ENCODE measurements at regions not wholly inside any gene's neighbourhood (a gene's known extent, or its start where the extent isn't known, plus 50 kb on each side); places are given as distances from the start of the nearest gene placed in this dataset.
"Not testable (repeated sequence)": the region's sequence is repeated elsewhere in the genome, so short reads cannot be mapped to it uniquely, and the experiment has no call there.

- Histone ChIP-seq H3K27me3 (ENCODE audit: control insufficient read depth in 2 of 2, insufficient read depth in 2 of 2, low read length in 2 of 2) (peaks cover 0 to 3% of the 10 kb centered on the region in 2 experiments), H4K20me1 (replicated peaks; ENCODE audit: control insufficient read depth, extremely low read depth, insufficient read depth, low read length) (no peaks in the 10 kb centered on the region), H3K4me2 (ENCODE audit: insufficient read depth, low read length) (no peak overlapping the region), H3K9ac (replicated peaks; ENCODE audit: extremely low read depth, insufficient read depth, low read length) (no peak overlapping the region), H3K4me3 (replicated peaks in 1 of 3; ENCODE audit: insufficient read depth in 1 of 3, low read depth in 1 of 3, low read length in 3 of 3) (no peak overlapping the region), H3K36me3 (ENCODE audit: control insufficient read depth in 2 of 2, extremely low read depth in 1 of 2, insufficient read depth in 2 of 2, low read length in 2 of 2) (no peaks in the 10 kb centered on the region), H3K4me1 (ENCODE audit: control insufficient read depth, extremely low read depth, insufficient read depth, low read length) (no peaks in the 10 kb centered on the region), H3K9me3 (replicated peaks; ENCODE audit: control insufficient read depth, insufficient read depth, low read length) (no peaks in the 10 kb centered on the region), H3K27ac (ENCODE audit: insufficient read depth, low read depth, low read length) (no peak overlapping the region), H3K9me1 (replicated peaks; ENCODE audit: control insufficient read depth, extremely low read depth, insufficient read depth, low read length) (no peaks in the 10 kb centered on the region), H3K79me2 (ENCODE audit: control insufficient read depth, insufficient read depth, low read length) (no peaks in the 10 kb centered on the region), H2AFZ (ENCODE audit: low read depth, low read length) (no peak overlapping the region)
- ChIA-PET CTCF (no interaction called here), POLR2A (no interaction called here)
- TF ChIP-seq, protein P1, sequence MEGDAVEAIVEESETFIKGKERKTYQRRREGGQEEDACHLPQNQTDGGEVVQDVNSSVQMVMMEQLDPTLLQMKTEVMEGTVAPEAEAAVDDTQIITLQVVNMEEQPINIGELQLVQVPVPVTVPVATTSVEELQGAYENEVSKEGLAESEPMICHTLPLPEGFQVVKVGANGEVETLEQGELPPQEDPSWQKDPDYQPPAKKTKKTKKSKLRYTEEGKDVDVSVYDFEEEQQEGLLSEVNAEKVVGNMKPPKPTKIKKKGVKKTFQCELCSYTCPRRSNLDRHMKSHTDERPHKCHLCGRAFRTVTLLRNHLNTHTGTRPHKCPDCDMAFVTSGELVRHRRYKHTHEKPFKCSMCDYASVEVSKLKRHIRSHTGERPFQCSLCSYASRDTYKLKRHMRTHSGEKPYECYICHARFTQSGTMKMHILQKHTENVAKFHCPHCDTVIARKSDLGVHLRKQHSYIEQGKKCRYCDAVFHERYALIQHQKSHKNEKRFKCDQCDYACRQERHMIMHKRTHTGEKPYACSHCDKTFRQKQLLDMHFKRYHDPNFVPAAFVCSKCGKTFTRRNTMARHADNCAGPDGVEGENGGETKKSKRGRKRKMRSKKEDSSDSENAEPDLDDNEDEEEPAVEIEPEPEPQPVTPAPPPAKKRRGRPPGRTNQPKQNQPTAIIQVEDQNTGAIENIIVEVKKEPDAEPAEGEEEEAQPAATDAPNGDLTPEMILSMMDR (IDR thresholded peaks at IDR 0.05; ENCODE audit: extremely low read depth in 1 of 2, insufficient read depth in 1 of 2, low read depth in 1 of 2, low read length in 2 of 2) = no peak
- TF ChIP-seq EZH2 (IDR thresholded peaks at IDR 0.05; ENCODE audit: borderline replicate concordance, low read depth, low read length, severe bottlenecking) = no peak
- no peak for TF ChIP-seq FOS (IDR thresholded peaks at IDR 0.05; ENCODE audit: borderline replicate concordance, insufficient read depth, low read length)
- TF ChIP-seq JUN (IDR thresholded peaks at IDR 0.05; ENCODE audit: borderline replicate concordance, insufficient read depth, insufficient read length, low read depth) = no peak
- no peak for TF ChIP-seq POLR2AphosphoS5 (IDR thresholded peaks at IDR 0.05; ENCODE audit: insufficient read depth, low read depth, low read length)
- TF ChIP-seq GATA2 (IDR thresholded peaks at IDR 0.05; ENCODE audit: insufficient read depth, insufficient read length, low read depth, low read length) = no peak
- TF ChIP-seq POLR2A (IDR thresholded peaks at IDR 0.05; ENCODE audit: low read depth, low read length) = no peak
- TF ChIP-seq MYC (IDR thresholded peaks at IDR 0.05; ENCODE audit: low read depth, low read length) = no peak
- TF ChIP-seq, protein P2, sequence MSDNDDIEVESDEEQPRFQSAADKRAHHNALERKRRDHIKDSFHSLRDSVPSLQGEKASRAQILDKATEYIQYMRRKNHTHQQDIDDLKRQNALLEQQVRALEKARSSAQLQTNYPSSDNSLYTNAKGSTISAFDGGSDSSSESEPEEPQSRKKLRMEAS (IDR thresholded peaks at IDR 0.05; ENCODE audit: insufficient read depth, insufficient read length) = no peak
- no peak for DNase-seq (ENCODE audit: low read depth, low spot score)
- dilution Hi-C loops (cut with MboI; ENCODE audit: extremely low pct_ligation_motif_present, low sequenced_read_pairs) (no loop called here), intact Hi-C loops (cut with micrococcal nuclease) (loop anchor here (5.0 kb wide), 1 partner anchor 389 kb away; no protein-coding TSS in a partner anchor)
- FAIRE-seq = no peak
- BruUV-seq (replicated peaks) = no TSS peak
Measured at GRCh38 chr6:170221052-170221752, 69.7 kb downstream of the DLL1 start.

GRCh38 chr6:170213637-170214018 is 77.2 kb downstream of the DLL1 start:
- H3K36me3 ChIP-seq (ENCODE audit: control insufficient read depth in 2 of 2, extremely low read depth in 1 of 2, insufficient read depth in 2 of 2, low read length in 2 of 2); BruUV-seq (replicated peaks); H3K9ac ChIP-seq (replicated peaks; ENCODE audit: extremely low read depth, insufficient read depth, low read length); H2AFZ ChIP-seq (ENCODE audit: low read depth, low read length); H4K20me1 ChIP-seq (replicated peaks; ENCODE audit: control insufficient read depth, extremely low read depth, insufficient read depth, low read length); intact Hi-C loops (cut with micrococcal nuclease); H3K4me2 ChIP-seq (ENCODE audit: insufficient read depth, low read length); H3K27me3 ChIP-seq (ENCODE audit: control insufficient read depth in 2 of 2, insufficient read depth in 2 of 2, low read length in 2 of 2); H3K4me1 ChIP-seq (ENCODE audit: control insufficient read depth, extremely low read depth, insufficient read depth, low read length); POLR2A ChIA-PET; H3K27ac ChIP-seq (ENCODE audit: insufficient read depth, low read depth, low read length); H3K9me3 ChIP-seq (replicated peaks; ENCODE audit: control insufficient read depth, insufficient read depth, low read length); H3K9me1 ChIP-seq (replicated peaks; ENCODE audit: control insufficient read depth, extremely low read depth, insufficient read depth, low read length); H3K4me3 ChIP-seq (replicated peaks in 1 of 3; ENCODE audit: insufficient read depth in 1 of 3, low read depth in 1 of 3, low read length in 3 of 3); DNase-seq (ENCODE audit: low read depth, low spot score); dilution Hi-C loops (cut with MboI; ENCODE audit: extremely low pct_ligation_motif_present, low sequenced_read_pairs); H3K79me2 ChIP-seq (ENCODE audit: control insufficient read depth, insufficient read depth, low read length); CTCF ChIA-PET; FAIRE-seq: not testable (repeated sequence)
